ENCODE measurements at regions not wholly inside any gene's neighbourhood (a gene's known extent, or its start where the extent isn't known, plus 50 kb on each side); places are given as distances from the start of the nearest gene placed in this dataset.

GRCh38 chr2:120612471-120612870 lies 123.2 kb upstream of the GLI2 start:
- no peak for DNase-seq

- DNase-seq: no peak
Observed at GRCh38 chr2:120612931-120613330, 122.7 kb upstream of the GLI2 start.

DNA sequence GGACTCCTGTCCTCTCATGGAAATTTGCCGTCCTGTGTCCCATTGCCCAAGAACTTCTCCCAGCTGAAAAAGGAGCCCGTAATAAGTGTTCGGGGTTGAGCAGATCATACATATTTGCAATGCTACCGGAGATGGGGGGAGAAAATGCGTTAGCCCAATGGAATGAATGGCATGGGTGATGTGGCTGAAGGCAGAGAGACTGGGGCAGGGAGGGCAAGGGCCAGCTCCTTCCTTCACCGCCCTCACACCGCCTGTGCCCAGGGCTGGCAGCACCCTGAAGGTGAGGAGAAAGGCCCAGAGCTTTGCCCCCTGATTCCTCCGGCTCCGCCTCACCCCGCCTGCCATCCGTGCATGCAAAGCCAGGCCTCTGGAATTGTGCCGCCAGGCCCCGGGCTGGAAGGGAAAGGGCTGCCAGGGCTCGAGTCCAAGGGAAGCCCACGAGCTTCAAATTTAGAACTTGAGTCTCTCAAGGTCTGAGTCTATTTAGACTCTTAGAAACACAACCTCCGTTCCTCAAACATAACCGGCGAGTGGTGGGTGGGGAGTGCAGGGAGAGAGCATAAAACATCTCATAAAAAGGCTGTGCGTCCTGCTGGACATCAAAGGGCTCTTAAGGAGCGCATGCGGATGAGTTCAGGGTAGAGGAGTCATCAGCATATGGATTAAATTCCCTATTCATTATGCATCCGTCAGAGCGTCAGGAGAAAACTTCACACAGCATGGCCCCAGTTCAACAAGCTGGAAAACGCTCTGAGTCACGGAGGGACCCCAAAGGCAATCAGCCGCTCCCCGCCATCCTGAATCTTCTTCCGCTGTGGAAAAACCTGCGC lies 121.7 kb upstream of the GLI2 start:
- no peak for DNase-seq

DNA sequence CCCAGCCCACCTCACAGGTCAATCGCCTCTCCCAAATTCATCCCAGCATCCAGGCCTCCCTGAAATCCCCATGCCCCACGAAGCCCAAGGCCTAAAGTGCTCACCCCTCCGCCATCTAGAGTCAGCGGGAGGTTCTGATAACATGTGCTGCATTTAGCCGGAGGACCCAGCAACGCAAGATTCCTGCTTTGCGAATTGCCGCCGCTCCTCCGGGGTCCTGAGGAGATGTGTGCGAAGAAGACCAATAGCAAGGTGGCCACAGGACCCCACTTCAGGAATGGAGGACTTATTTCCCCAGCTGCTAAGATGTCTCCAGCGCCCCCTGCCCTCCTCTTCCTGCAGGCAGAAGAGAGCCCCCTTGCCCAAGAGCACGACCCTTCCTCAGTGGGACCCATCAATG lies 120.8 kb upstream of the GLI2 start:
- DNase-seq: no peak

DNA sequence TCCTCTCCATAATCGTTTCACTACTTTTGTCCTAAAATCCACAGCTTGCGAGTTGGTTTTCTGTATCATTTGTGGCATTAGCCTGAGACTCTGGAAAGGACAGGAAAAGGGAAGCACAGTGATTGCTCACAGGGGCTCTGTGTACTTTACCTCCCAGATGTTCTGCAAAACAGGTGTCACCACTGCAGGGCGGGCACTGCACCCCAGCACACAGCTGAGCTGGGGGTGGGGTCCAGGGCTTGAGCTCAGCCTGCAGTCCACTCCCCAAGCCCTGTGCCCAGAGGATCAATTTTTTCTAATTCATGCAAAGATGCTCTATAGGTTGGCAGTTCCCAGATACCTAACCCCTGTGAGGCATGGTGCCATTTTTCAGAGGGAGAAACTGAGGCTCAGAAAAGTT lies 119.4 kb upstream of the GLI2 start:
- no peak for DNase-seq

DNA sequence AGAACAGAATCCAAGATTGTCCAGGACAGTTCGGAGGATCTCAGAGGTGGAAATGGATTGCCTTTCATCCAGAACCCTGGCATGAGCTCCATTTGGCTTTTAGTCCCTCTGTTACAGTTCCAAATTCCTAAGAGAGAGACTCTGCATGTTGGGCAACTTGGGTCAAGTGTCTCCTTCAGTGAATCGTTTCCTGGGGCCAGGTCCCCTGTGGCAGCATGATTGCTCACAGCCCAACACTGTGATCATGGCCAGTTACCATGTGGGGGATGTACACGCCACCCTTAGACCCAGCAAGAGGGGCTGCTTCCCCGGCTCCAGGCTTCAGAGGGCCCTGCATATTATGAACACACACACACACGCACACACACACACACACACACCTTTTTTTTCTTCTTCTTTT lies 118.6 kb upstream of the GLI2 start:
- no peak for DNase-seq

DNA sequence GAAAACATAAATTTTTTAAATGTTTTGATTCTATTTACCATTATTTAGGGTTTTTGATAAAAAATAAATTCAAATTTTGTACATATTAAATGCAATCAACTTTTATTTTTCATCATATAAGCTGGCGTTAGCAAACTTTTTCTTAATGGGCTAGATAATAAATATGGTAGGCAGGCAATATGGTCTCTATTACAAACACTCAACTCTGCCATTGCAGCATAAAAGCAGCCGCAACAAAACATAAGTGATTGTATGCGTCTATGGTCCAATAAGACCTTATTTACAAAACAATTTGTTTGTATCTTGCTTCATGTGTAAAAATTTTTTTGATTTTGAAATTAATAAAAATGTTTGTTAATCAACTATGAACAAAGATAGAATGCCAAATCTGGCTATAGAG lies 116.8 kb upstream of the GLI2 start:
- no peak for DNase-seq

DNA sequence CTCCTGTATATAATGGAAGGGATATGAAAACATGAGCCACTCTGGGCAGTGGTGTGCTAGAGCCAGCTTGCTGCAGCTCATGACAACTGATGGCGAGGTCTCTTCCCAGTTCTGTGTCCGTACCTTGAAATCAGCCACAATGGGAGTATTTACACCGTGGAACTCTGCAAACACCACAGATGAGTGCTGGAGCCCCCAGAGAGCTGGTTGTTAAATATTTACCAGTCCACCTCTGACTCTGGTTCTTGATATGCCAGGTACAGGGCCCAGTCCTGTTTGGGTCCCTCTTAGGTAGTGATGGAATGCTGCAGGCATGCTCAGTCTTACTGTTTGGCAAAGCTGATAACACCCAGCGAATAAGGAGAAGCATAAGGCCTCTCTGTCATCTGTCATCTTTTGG lies 116.1 kb upstream of the GLI2 start:
- DNase-seq: no peak

DNA sequence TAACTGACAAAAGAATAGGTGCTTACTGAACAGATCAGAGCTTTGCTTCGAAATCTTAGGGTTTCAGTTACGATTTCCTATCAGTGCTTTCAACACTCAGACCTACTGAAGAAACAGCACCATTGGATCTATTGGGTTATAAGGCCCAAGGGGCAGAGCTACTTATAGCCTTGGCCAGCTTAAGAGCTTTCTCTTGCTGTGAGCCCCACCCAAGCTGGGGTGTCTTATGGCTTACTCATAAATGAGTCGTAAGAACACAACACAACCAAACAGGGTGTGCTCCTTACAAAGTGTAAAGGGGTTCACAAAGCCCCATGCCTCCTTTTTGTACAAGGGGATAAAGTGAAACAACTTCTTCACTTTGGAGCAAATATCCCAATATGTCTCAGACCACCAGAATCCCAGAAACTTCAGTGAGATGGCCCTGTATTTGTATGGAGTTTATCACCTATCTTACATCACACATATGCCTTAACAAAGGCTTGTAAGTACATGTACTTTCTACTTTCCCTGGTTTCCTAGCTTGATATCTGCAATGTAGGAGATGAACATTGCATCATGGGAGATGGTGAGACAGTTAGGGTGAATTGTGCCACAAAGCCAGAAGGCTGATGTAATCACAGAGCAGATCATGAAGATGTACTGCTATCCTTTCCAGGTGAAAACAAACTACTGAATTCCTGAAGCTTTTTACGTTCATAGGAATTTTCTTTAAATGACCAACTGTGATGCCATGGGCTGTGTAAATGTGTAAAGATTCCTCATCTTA lies 115.5 kb upstream of the GLI2 start:
- DNase-seq: no peak

DNA sequence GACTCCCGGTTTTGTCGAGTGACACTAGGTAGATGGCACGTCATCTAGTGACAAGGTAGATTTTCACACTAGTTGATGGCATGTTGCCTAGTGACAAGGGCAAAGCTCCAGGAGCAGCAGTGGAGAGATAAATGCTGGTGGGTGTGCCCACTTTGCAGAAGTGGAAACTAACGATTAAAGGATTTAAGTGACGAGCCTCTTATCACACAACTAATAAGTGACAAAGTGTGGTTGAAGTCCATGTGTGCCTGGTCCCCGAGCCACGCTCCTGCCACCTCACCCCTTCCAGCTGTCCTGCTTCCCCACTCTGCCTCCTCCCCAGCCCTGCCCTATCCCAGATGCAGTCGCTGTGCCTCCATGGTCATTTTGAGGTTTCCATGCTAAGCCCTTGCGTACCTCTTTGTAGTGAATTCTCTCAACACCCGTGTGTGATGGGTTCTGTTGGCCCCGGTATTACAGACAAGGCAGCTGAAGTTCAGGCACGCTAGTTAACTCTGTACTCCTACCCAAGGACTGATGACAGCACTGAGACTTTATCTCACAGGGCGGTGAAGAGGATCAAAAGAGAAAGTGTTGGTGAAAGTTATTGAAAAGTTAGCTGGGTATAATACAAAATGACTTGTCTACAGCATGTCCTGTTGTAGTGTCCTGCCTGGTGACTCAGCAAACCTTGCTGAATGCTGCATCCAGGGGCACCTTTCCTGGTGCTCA lies 113.4 kb upstream of the GLI2 start:
- no peak for DNase-seq

GRCh38 chr2:120622886-120623753 lies 112.5 kb upstream of the GLI2 start:
- no peak for DNase-seq

DNA sequence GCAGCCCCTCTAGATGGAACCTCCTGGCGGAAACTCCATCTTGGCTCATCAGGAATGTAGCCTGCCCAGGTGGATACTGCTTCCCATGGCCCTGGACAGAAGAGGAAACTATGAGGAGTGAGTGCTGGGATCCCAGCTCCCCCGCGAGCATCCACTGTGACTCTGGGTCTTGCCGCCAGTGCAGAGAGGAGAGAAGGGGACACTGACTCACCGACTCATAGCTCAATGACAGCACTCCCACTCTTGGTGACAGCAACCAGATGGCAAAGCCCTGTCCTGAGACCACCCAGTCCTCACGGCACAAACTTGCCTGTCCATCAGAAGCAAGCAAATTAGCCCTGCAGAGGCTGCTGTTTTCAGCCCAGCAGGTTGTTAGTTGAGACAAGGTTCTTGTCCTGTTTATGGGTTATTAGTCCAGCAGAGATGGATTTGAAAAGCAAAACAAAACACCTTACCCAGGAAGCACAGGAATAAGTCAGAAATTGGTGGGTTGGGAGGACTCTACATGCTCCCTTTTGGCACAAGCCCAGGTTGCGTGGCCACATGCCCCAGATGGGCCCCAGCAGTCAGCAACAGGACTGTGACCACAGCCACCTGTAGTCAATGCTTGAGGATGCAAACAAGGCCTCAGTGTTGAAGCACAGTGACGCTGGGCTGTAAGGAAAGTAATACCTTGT lies 111.5 kb upstream of the GLI2 start:
- no peak for DNase-seq

DNA sequence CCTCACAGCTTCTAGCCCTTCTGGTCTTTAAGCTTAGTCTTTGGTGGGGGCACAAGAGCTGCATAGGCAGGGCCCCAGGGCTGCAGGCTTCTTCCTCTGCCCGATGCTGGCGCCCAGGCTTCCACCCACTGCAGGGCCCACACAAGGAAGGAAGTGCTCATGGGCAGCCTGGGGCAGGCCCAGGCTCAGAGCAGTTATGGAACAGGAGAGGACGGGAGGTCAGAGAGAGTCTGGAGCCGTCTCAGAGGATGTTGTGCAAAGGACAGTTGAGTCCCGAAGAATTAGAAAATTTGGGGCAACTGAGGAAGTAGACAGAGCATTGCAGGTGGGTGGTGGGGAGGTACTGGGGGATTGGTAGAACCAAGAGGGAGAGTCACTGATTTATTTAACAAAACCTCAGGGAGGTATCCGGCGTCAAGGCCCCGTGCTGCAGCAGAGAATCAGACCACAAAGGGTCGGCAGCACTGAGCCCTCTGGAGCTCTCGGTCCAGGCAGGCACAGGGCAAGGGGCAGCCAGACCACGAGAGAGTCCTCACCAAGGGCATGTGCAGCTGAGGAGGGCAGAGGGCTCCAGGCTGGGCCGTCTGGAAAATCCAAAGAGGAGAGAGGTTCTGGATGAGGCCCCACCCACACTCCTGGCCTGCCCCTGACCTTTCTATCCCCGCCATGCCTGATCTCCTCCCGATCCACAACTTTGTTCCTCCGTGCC lies 110.8 kb upstream of the GLI2 start:
- DNase-seq: no peak

GRCh38 chr2:120625865-120626560 lies 109.7 kb upstream of the GLI2 start:
- DNase-seq: no peak

- no peak for DNase-seq
Observed at GRCh38 chr2:120626566-120626965, 109.1 kb upstream of the GLI2 start.

DNA sequence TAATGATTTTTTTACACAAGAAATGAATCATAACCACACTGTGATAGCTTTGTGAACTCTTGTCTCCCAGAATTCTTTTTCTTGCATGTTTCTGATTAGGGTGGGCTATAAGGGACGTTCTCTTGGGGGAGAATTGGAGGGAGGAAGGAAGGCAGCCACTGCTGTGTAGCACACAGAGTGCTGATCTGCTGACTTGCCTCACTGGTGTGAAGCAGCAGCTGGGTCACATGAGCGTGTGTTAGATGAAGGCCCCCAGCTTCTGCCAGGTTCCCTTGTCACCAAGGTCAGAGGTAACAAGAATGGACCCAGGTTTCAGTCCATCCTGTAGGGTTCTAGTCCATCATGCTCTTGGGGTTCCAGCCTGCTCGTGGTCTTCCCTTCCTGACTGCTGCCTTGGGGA lies 107.4 kb upstream of the GLI2 start:
- DNase-seq: no peak

GRCh38 chr2:120629241-120629895 lies 106.3 kb upstream of the GLI2 start:
- no peak for DNase-seq

GRCh38 chr2:120630031-120630701 lies 105.5 kb upstream of the GLI2 start:
- no peak for DNase-seq

- DNase-seq: no peak
Observed at GRCh38 chr2:120631236-120631635, 104.4 kb upstream of the GLI2 start.

Measured in occipital lobe (tissue), 1 donor.